Cardiac fibroblast (primary cell): ENCODE measurements at regions not wholly inside any gene's neighbourhood (a gene's known extent, or its start where the extent isn't known, plus 50 kb on each side); places are given as distances from the start of the nearest gene placed in this dataset.
"Not testable (repeated sequence)": the region's sequence is repeated elsewhere in the genome, so short reads cannot be mapped to it uniquely, and the experiment has no call there.

Experiments used
- DNase-seq, 2 donors: peaks; one replicate each; pipeline versions ENCODE4 v3.0.0 to v3.0.0-alpha.2; 2010; ENCODE audit warnings: low read depth in 2 of 2
- H3K4me3 ChIP-seq, 2 donors: replicated peaks in 1 of 2; 1 replicate in 1 of 2; 2 replicates in 1 of 2; pipeline ENCODE4 v1.5.1; 2011; ENCODE audit warnings: low read depth in 2 of 2, low read length in 2 of 2, mild to moderate bottlenecking in 2 of 2, moderate library complexity in 1 of 2
- CTCF ChIP-seq: IDR thresholded peaks from one replicate; pipeline ENCODE4 v1.5.1; 2011; ENCODE audit warnings: low read depth, mild to moderate bottlenecking, low read length, inconsistent platforms

GRCh38 chr2:185265747-185266146 lies 472.9 kb upstream of the FSIP2 start:
- H3K4me3 ChIP-seq: no peak overlapping the region
- DNase-seq: no peak
- TF ChIP-seq CTCF: no peak

DNA sequence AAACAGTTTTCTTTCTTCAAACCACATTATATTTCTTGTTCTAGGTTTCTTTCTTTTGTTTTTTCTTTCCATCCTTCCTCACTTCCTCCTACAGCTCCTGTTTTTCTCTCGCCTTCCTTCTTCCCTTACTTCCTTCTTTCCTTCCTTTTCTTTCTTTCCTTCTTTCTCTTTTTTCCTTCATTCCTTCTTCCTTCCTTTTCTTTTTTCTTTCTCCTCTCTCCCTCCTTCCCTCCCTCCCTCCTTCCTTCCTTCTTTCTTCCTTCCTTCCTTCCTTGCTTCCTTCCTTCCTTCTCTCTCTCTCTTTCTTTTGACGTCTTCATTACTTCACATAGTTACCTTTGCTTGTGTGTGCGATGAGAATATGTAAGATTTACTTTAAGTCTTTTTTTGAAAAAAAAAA lies 470.0 kb upstream of the FSIP2 start:
- H3K4me3 ChIP-seq: no peak overlapping the region
- TF ChIP-seq CTCF: no peak
- DNase-seq: no peak

GRCh38 chr2:185274718-185275484 lies 463.7 kb upstream of the FSIP2 start:
- no peak for TF ChIP-seq CTCF
- H3K4me3 ChIP-seq: no peak overlapping the region
- no peak for DNase-seq

- H3K4me3 ChIP-seq, DNase-seq: not testable (repeated sequence)
Observed at GRCh38 chr2:185275979-185276378, 462.6 kb upstream of the FSIP2 start.

- TF ChIP-seq CTCF: no peak
- no peak for DNase-seq
- no peak overlapping the region for H3K4me3 ChIP-seq
Observed at GRCh38 chr2:185278761-185279160, 459.8 kb upstream of the FSIP2 start.

- TF ChIP-seq CTCF: peak; percentile 9
- DNase-seq: peak; percentile 9 to 20
- no peak overlapping the region for H3K4me3 ChIP-seq
Observed at GRCh38 chr2:185279999-185280398, 458.6 kb upstream of the FSIP2 start.

- no peak for TF ChIP-seq CTCF
- H3K4me3 ChIP-seq: no peak overlapping the region
- no peak for DNase-seq
Observed at GRCh38 chr2:185284696-185285095, 453.9 kb upstream of the FSIP2 start.

GRCh38 chr2:185290012-185290411 lies 448.6 kb upstream of the FSIP2 start:
- not testable (repeated sequence) for DNase-seq

More at GRCh38 chr2:185290012-185290411, 448.6 kb upstream of the FSIP2 start:
- H3K4me3 ChIP-seq: not testable (repeated sequence)
